GM12878 (cell line): ENCODE measurements at regions not wholly inside any gene's neighbourhood (a gene's known extent, or its start where the extent isn't known, plus 50 kb on each side); places are given as distances from the start of the nearest gene placed in this dataset.

Experiments used
- ATAC-seq: fragments of 200-7000 bp; cut with Tn5 transposase; 3 replicates; pipeline ENCODE4 v1.9.1; 2020; ENCODE audit warnings: mild to moderate bottlenecking, moderate library complexity
- BruUV-seq: library from RNA; stranded (reverse); fragments of 400-500 nt; replicated peaks from 2 replicates; lab custom pipeline; 2021; lab: Mats Ljungman, UMichigan
- CTCF ChIA-PET: fragments of 300-600 bp; sonication (Branson Sonifier 250); formaldehyde crosslinking; extraction: SDS; loops from one replicate; lab custom pipeline; 2021; ENCODE audit warnings: inconsistent platforms; lab: Yijun Ruan, JAX
- POLR2A ChIA-PET: fragments of 350-600 bp; formaldehyde crosslinking; extraction: SDS; loops from one replicate; lab custom pipeline; 2021; ENCODE audit warnings: inconsistent platforms; lab: Charles Lee
- RAD21 ChIA-PET: fragments of 300-600 bp; sonication (Branson Sonifier 250); formaldehyde crosslinking; loops from one replicate; lab custom pipeline; 2023; ENCODE audit warnings: antibody characterized with exemption; ENCODE audit not compliant: unreplicated experiment; lab: Charles Lee
- SMC1A ChIA-PET: fragments of 300-600 bp; sonication (Branson Sonifier 250); formaldehyde crosslinking; loops from one replicate; lab custom pipeline; 2023; ENCODE audit not compliant: unreplicated experiment, uncharacterized antibody; lab: Charles Lee
- DNase-seq: peaks from one replicate; pipeline ENCODE4 v3.0.0-alpha.2; 2011; ENCODE audit warnings: low read depth, low spot score
- FAIRE-seq: peaks from 3 replicates; lab custom pipeline; 2011; peaks lifted over from hg19 to GRCh38; lab: Jason Lieb, UNC
- H2AFZ ChIP-seq: 2 replicates; pipeline ENCODE4 v1.6.0; 2011; ENCODE audit warnings: low read depth, low read length, control low read depth; ENCODE audit not compliant: control insufficient read depth
- H3K27ac ChIP-seq: 2 replicates; pipeline ENCODE4 v1.5.1; 2011; ENCODE audit warnings: control low read depth; ENCODE audit not compliant: control insufficient read depth, insufficient read depth
- H3K27me3 ChIP-seq, 2 experiments: replicated peaks in 1 of 2; 2 replicates each; pipeline versions ENCODE4 v1.6.0 to v1.6.1; 2011; ENCODE audit warnings: low read length in 1 of 2; ENCODE audit not compliant: control insufficient read depth in 2 of 2, insufficient read depth in 2 of 2
- H3K36me3 ChIP-seq, 2 experiments: 2 replicates each; pipeline ENCODE4 v1.5.1; 2011; ENCODE audit warnings: low read length in 1 of 2; ENCODE audit not compliant: control insufficient read depth in 2 of 2, insufficient read depth in 2 of 2
- H3K4me1 ChIP-seq: 2 replicates; pipeline ENCODE4 v1.6.1; 2011; ENCODE audit warnings: mild to moderate bottlenecking, low read length, moderate library complexity, mixed read lengths; ENCODE audit not compliant: control insufficient read depth, insufficient read depth
- H3K4me2 ChIP-seq: 2 replicates; pipeline ENCODE4 v1.6.0; 2011; ENCODE audit warnings: control low read depth; ENCODE audit not compliant: control insufficient read depth, insufficient read depth
- H3K4me3 ChIP-seq: fragments of 200-600 bp; sonication (generic); 2 replicates; pipeline ENCODE4 v1.5.1; 2016
- H3K79me2 ChIP-seq: 2 replicates; pipeline ENCODE4 v1.6.0; 2011; ENCODE audit warnings: low read length; ENCODE audit not compliant: control insufficient read depth, insufficient read depth
- H3K9ac ChIP-seq: 2 replicates; pipeline ENCODE4 v1.8.0; 2011; ENCODE audit warnings: low read length, control low read depth, mixed read lengths; ENCODE audit not compliant: control insufficient read depth, insufficient read depth
- H3K9me3 ChIP-seq: replicated peaks from 3 replicates; pipeline ENCODE4 v1.5.1; 2011; ENCODE audit warnings: mild to moderate bottlenecking, low read length; ENCODE audit not compliant: control insufficient read depth, insufficient read depth
- H4K20me1 ChIP-seq: 2 replicates; pipeline ENCODE4 v1.6.0; 2011; ENCODE audit not compliant: control insufficient read depth, insufficient read depth
- BHLHE40 ChIP-seq, 2 experiments: fragments of 450-650 bp in 1 of 2; IDR thresholded peaks; 2 replicates each; pipeline ENCODE4 v1.6.1; 2011 to 2017; ENCODE audit warnings: low read depth in 2 of 2, borderline replicate concordance in 1 of 2, improper control_type of control experiment in 1 of 2, low read length in 1 of 2, mild to moderate bottlenecking in 1 of 2
- EZH2 ChIP-seq: IDR thresholded peaks from 2 replicates; pipeline ENCODE4 v1.6.1; 2012; ENCODE audit warnings: low read depth, mild to moderate bottlenecking, control low read depth, inconsistent platforms, low read length, borderline replicate concordance; ENCODE audit not compliant: control insufficient read depth
- GATAD2B ChIP-seq: fragments of 450-650 bp; conservative IDR thresholded peaks from 2 replicates; pipeline ENCODE4 v1.6.1; 2017; ENCODE audit warnings: low read depth, mild to moderate bottlenecking, moderate library complexity
- KLF5 ChIP-seq: fragments of 450-650 bp; IDR thresholded peaks from 2 replicates; pipeline ENCODE4 v1.6.1; 2014; ENCODE audit warnings: mild to moderate bottlenecking; ENCODE audit not compliant: partially characterized antibody
- ZNF622 ChIP-seq: fragments of 450-650 bp; IDR thresholded peaks from 2 replicates; pipeline ENCODE4 v1.6.1; 2017; ENCODE audit warnings: mild to moderate bottlenecking, inconsistent platforms
- WGBS: methylation state at CpG from one replicate; pipeline ENCODE4 v1.1.6; 2016; ENCODE audit warnings: low lambda C conversion rate; ENCODE audit not compliant: insufficient replicate concordance, insufficient coverage; ENCODE audit errors: missing lambda C conversion rate; 5-methylcytosine and 5-hydroxymethylcytosine counted together
- in situ Hi-C: fragments of 300-500 bp; cut with MboI; formaldehyde crosslinking; loops from 9 replicates; pipeline ENCODE4 v1.14.3; 2018; ENCODE audit warnings: mixed read lengths
- intact Hi-C: fragments of 100-400 bp; cut with micrococcal nuclease; formaldehyde crosslinking; loops from one replicate; pipeline ENCODE4 v1.14.2; 2022; ENCODE audit not compliant: unreplicated experiment
- TF ChIP-seq, protein P1 (sequence below): fragments of 150-350 bp; IDR thresholded peaks from 2 replicates; pipeline ENCODE4 v1.6.1; 2016; ENCODE audit warnings: low read depth, low read length
- TF ChIP-seq, protein P2 (sequence below): fragments of 150-350 bp; IDR thresholded peaks from 2 replicates; pipeline ENCODE4 v1.6.1; 2014; ENCODE audit warnings: mild to moderate bottlenecking, low read depth, low read length
- TF ChIP-seq, protein P3 (sequence below): IDR thresholded peaks from 2 replicates; pipeline ENCODE4 v1.6.1; 2012; ENCODE audit warnings: low read depth, low read length, improper control_type of control experiment
- TF ChIP-seq, protein P4 (sequence below): IDR thresholded peaks from 2 replicates; pipeline ENCODE4 v1.6.1; 2012; ENCODE audit warnings: improper control_type of control experiment, low read depth, low read length; ENCODE audit not compliant: insufficient replicate concordance
- TF ChIP-seq, protein P5 (sequence below): IDR thresholded peaks from 2 replicates; pipeline ENCODE4 v1.6.1; 2011; ENCODE audit warnings: borderline replicate concordance, low read depth, mild to moderate bottlenecking, moderate library complexity, mixed read lengths, low read length; ENCODE audit not compliant: insufficient read depth; ENCODE audit errors: extremely low read length

DNA sequence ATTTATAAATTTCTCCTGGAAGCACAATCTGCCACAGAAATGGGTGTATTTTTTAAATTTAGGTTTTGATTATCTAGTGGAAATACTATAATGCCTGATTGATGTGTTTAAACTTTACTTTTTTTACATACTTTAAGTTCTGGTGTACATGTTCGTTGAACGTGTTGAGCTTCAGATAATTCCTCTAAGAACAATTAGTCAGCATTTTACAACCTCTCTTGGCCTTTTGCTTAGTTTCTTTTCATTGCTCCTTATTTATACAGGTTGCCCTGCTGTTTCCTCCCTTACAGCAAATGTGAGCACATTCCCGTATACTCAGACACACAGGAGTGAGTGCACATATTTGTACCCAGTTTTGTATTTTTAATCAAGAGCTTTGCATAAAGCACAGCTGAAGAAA is 1038.9 kb downstream of the BRINP3 start:
- Histone ChIP-seq H2AFZ (no peak overlapping the region), H3K79me2 (no peaks in the 10 kb centered on the region), H3K27ac (no peak overlapping the region), H3K9ac (no peak overlapping the region), H4K20me1 (no peaks in the 10 kb centered on the region), H3K4me1 (no peaks in the 10 kb centered on the region), H3K4me2 (no peak overlapping the region), H3K36me3 (no peaks in the 10 kb centered on the region), H3K27me3 (no peaks in the 10 kb centered on the region), H3K9me3 (no peaks in the 10 kb centered on the region), H3K4me3 (no peak overlapping the region)
- in situ Hi-C loops (no loop called here), intact Hi-C loops (no loop called here)
- TF ChIP-seq GATAD2B = no peak
- TF ChIP-seq EZH2 = no peak
- TF ChIP-seq, protein P1, sequence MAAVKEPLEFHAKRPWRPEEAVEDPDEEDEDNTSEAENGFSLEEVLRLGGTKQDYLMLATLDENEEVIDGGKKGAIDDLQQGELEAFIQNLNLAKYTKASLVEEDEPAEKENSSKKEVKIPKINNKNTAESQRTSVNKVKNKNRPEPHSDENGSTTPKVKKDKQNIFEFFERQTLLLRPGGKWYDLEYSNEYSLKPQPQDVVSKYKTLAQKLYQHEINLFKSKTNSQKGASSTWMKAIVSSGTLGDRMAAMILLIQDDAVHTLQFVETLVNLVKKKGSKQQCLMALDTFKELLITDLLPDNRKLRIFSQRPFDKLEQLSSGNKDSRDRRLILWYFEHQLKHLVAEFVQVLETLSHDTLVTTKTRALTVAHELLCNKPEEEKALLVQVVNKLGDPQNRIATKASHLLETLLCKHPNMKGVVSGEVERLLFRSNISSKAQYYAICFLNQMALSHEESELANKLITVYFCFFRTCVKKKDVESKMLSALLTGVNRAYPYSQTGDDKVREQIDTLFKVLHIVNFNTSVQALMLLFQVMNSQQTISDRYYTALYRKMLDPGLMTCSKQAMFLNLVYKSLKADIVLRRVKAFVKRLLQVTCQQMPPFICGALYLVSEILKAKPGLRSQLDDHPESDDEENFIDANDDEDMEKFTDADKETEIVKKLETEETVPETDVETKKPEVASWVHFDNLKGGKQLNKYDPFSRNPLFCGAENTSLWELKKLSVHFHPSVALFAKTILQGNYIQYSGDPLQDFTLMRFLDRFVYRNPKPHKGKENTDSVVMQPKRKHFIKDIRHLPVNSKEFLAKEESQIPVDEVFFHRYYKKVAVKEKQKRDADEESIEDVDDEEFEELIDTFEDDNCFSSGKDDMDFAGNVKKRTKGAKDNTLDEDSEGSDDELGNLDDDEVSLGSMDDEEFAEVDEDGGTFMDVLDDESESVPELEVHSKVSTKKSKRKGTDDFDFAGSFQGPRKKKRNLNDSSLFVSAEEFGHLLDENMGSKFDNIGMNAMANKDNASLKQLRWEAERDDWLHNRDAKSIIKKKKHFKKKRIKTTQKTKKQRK = no peak
- no peak for TF ChIP-seq KLF5
- TF ChIP-seq ZNF622 = no peak
- TF ChIP-seq, protein P2, sequence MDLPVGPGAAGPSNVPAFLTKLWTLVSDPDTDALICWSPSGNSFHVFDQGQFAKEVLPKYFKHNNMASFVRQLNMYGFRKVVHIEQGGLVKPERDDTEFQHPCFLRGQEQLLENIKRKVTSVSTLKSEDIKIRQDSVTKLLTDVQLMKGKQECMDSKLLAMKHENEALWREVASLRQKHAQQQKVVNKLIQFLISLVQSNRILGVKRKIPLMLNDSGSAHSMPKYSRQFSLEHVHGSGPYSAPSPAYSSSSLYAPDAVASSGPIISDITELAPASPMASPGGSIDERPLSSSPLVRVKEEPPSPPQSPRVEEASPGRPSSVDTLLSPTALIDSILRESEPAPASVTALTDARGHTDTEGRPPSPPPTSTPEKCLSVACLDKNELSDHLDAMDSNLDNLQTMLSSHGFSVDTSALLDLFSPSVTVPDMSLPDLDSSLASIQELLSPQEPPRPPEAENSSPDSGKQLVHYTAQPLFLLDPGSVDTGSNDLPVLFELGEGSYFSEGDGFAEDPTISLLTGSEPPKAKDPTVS = no peak
- TF ChIP-seq, protein P3, sequence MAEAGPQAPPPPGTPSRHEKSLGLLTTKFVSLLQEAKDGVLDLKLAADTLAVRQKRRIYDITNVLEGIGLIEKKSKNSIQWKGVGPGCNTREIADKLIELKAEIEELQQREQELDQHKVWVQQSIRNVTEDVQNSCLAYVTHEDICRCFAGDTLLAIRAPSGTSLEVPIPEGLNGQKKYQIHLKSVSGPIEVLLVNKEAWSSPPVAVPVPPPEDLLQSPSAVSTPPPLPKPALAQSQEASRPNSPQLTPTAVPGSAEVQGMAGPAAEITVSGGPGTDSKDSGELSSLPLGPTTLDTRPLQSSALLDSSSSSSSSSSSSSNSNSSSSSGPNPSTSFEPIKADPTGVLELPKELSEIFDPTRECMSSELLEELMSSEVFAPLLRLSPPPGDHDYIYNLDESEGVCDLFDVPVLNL = no peak
- TF ChIP-seq, protein P4, sequence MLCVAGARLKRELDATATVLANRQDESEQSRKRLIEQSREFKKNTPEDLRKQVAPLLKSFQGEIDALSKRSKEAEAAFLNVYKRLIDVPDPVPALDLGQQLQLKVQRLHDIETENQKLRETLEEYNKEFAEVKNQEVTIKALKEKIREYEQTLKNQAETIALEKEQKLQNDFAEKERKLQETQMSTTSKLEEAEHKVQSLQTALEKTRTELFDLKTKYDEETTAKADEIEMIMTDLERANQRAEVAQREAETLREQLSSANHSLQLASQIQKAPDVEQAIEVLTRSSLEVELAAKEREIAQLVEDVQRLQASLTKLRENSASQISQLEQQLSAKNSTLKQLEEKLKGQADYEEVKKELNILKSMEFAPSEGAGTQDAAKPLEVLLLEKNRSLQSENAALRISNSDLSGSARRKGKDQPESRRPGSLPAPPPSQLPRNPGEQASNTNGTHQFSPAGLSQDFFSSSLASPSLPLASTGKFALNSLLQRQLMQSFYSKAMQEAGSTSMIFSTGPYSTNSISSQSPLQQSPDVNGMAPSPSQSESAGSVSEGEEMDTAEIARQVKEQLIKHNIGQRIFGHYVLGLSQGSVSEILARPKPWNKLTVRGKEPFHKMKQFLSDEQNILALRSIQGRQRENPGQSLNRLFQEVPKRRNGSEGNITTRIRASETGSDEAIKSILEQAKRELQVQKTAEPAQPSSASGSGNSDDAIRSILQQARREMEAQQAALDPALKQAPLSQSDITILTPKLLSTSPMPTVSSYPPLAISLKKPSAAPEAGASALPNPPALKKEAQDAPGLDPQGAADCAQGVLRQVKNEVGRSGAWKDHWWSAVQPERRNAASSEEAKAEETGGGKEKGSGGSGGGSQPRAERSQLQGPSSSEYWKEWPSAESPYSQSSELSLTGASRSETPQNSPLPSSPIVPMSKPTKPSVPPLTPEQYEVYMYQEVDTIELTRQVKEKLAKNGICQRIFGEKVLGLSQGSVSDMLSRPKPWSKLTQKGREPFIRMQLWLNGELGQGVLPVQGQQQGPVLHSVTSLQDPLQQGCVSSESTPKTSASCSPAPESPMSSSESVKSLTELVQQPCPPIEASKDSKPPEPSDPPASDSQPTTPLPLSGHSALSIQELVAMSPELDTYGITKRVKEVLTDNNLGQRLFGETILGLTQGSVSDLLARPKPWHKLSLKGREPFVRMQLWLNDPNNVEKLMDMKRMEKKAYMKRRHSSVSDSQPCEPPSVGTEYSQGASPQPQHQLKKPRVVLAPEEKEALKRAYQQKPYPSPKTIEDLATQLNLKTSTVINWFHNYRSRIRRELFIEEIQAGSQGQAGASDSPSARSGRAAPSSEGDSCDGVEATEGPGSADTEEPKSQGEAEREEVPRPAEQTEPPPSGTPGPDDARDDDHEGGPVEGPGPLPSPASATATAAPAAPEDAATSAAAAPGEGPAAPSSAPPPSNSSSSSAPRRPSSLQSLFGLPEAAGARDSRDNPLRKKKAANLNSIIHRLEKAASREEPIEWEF = no peak
- no peak for TF ChIP-seq BHLHE40 (IDR thresholded peaks at IDR 0.05; ENCODE audit: borderline replicate concordance in 1 of 2, low read depth in 2 of 2, low read length in 1 of 2)
- TF ChIP-seq, protein P5, sequence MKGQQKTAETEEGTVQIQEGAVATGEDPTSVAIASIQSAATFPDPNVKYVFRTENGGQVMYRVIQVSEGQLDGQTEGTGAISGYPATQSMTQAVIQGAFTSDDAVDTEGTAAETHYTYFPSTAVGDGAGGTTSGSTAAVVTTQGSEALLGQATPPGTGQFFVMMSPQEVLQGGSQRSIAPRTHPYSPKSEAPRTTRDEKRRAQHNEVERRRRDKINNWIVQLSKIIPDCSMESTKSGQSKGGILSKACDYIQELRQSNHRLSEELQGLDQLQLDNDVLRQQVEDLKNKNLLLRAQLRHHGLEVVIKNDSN = no peak
- FAIRE-seq = no peak
- 3% methylated on average over 3 of the region's 3 CpGs for WGBS
- ChIA-PET POLR2A (no interaction called here), CTCF (interaction anchor here (0.9 kb wide), 1 partner anchor 9 kb away, joined by 4 read pairs; no protein-coding TSS in a partner anchor), RAD21 (no interaction called here), SMC1A (interaction anchor here (0.9 to 1.5 kb wide), 2 partner anchors 8 to 18 kb away, joined by 3 to 4 read pairs; no protein-coding TSS in a partner anchor)
- no peak for ATAC-seq
- no TSS peak for BruUV-seq
- no peak for DNase-seq
